ENCODE measurements at regions not wholly inside any gene's neighbourhood (a gene's known extent, or its start where the extent isn't known, plus 50 kb on each side); places are given as distances from the start of the nearest gene placed in this dataset.
"Not testable (repeated sequence)": the region's sequence is repeated elsewhere in the genome, so short reads cannot be mapped to it uniquely, and the experiment has no call there.

DNA sequence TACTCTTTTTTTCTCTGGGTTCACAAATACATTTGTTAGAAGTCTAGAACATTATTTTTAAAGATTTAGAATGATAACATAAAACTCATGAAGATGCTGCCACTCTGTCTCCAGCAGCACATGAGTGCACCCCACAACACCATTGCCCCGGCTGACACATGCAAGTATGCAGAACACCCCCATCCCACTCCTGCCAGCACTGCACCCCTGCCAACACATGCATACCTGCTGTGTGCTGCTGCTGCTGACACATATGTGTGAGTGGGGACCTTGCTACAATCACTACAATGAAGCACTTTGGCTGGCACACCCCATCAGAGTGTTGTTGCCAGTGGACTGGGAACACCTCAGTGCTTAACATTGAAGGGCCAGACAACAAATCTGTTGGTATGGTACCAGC, 2953.6 kb upstream of the TEKT4 start:
- WGBS, 3 donors: 58 to 80% (median 73%) methylated on average over 1 of the region's 1 CpG
- FAIRE-seq: not testable (repeated sequence)

More for the DNA sequence above, 2953.6 kb upstream of the TEKT4 start:
- not testable (repeated sequence) for H3K9me3 ChIP-seq (ENCODE audit: control insufficient read depth in 2 of 2, insufficient read depth in 1 of 2, low read depth in 1 of 2, low read length in 1 of 2); H3K4me1 ChIP-seq (ENCODE audit: control insufficient read depth in 3 of 3, insufficient read depth in 2 of 3, low read depth in 1 of 3, low read length in 2 of 3); DNase-seq; H3K27me3 ChIP-seq (ENCODE audit: control insufficient read depth in 3 of 3, insufficient read depth in 3 of 3, low read length in 3 of 3); H3K36me3 ChIP-seq (ENCODE audit: control insufficient read depth in 3 of 3, insufficient read depth in 2 of 3, low read depth in 1 of 3, low read length in 3 of 3); H3K4me3 ChIP-seq (ENCODE audit: low read depth in 1 of 3, low read length in 3 of 3); H3K27ac ChIP-seq (ENCODE audit: low read depth in 1 of 3, low read length in 2 of 3)
